ELR (cell line): ENCODE measurements at regions not wholly inside any gene's neighbourhood (a gene's known extent, or its start where the extent isn't known, plus 50 kb on each side); places are given as distances from the start of the nearest gene placed in this dataset.

Experiments
- DNase-seq: peaks from one replicate; pipeline ENCODE4 v3.0.0-alpha.2; 2015; ENCODE audit warnings: low read depth

GRCh38 chr5:125006011-125006685 lies 259.7 kb upstream of the ZNF608 start:
- no peak for DNase-seq

GRCh38 chr5:125010356-125010755 lies 263.9 kb upstream of the ZNF608 start:
- DNase-seq, result no peak

- no peak for DNase-seq
These were observed 264.6 kb upstream of the ZNF608 start for GRCh38 chr5:125011014-125011413.

GRCh38 chr5:125011419-125011818 lies 265.0 kb upstream of the ZNF608 start:
- no peak for DNase-seq

- no peak for DNase-seq
These were observed 265.5 kb upstream of the ZNF608 start for GRCh38 chr5:125011947-125012346.

GRCh38 chr5:125012727-125013451 lies 266.4 kb upstream of the ZNF608 start:
- no peak for DNase-seq

- no peak for DNase-seq
These were observed 267.8 kb upstream of the ZNF608 start for GRCh38 chr5:125014202-125014601.

GRCh38 chr5:125017796-125018195 lies 271.4 kb upstream of the ZNF608 start:
- no peak for DNase-seq

GRCh38 chr5:125023673-125024072 lies 277.2 kb upstream of the ZNF608 start:
- peak; percentile 44 for DNase-seq

- no peak for DNase-seq
These were observed 280.7 kb upstream of the ZNF608 start for GRCh38 chr5:125026867-125027731.

- DNase-seq, result no peak
These were observed 285.8 kb upstream of the ZNF608 start for GRCh38 chr5:125032286-125032685.

- DNase-seq, result no peak
These were observed 287.2 kb upstream of the ZNF608 start for GRCh38 chr5:125033602-125034001.

- no peak for DNase-seq
These were observed 287.9 kb upstream of the ZNF608 start for GRCh38 chr5:125034331-125034730.

GRCh38 chr5:125036494-125036893 lies 290.1 kb upstream of the ZNF608 start:
- DNase-seq, result no peak

- DNase-seq, result no peak
These were observed 290.6 kb upstream of the ZNF608 start for GRCh38 chr5:125037020-125037419.

- no peak for DNase-seq
These were observed 291.1 kb upstream of the ZNF608 start for GRCh38 chr5:125037530-125037929.

- no peak for DNase-seq
These were observed 292.0 kb upstream of the ZNF608 start for GRCh38 chr5:125038477-125038876.

- DNase-seq, result no peak
These were observed 295.4 kb upstream of the ZNF608 start for GRCh38 chr5:125041798-125042197.

GRCh38 chr5:125042261-125042890 lies 295.9 kb upstream of the ZNF608 start:
- no peak for DNase-seq

- DNase-seq, result peak; percentile 52
These were observed 297.4 kb upstream of the ZNF608 start for GRCh38 chr5:125043781-125044391.

GRCh38 chr5:125044491-125045282 lies 298.2 kb upstream of the ZNF608 start:
- DNase-seq, result peak; percentile 34
